ENCODE measurements at regions not wholly inside any gene's neighbourhood (a gene's known extent, or its start where the extent isn't known, plus 50 kb on each side); places are given as distances from the start of the nearest gene placed in this dataset.
A peak's percentile ranks its signal among the peaks of the same experiment; 100 is the strongest.

DNA sequence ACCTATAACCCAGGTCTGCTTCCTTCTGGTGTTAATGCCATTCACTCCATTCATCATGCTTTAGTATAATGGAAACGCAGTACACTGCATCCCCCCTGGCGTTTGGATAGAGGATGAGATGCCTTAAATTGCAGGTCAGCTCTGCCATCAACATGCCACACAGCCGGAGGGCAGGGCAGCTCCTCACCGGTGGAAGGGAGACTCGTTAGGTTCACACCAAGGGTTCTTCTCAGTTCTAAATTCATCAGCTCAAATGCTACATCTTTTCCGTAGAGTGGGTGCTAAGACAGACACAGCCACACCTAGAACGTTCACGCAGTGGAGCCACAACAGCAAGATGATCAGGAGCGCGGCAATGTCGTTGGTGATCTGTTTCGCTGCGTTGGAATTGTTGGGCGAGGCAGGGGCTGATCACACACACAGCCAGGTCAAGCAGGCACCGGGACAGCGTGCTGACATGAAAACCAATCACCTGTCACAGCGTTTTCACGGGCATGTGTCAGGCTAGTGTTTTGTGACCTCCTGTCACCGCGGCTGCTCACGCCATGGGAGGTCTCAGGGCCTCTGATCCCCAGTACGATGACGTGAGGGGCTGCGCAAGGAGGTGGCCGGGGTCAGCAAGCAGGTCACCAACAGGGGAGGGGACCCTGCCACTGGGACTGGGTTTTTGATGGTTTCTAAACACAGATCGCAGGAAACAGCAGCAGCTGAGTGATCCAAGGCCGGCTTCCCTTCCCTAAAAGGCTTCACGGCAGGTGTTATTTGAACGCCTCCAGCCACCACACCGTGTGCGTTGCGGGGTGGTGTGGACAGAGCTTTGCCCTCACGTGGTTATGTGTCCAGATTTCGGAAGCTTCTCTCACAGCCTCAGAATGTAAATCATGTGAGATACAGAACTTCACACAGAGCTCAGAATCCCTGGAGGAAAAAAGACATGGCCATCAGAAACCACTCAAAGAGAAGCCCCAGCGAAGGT lies 94.3 kb upstream of the IRS2 start:
- no peak for DNase-seq

DNA sequence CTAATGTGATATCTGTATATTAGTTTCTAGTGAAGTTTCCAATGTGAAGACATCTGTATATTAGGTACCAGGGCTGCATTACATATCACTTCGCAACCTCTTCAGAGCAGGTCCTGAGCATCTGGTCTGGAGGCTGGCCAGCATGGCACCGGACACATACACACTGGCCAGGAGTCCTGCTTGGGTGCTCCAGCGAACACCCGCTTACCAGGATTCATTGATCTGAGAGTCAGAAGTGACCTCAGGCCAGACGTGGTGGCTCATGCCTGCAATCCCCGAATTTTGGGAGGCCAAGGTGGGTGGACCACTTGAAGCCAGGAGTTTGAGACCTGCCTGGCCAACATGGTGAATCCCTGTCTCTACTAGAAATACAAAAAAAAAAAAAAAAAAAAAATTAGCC lies 93.0 kb upstream of the IRS2 start:
- DNase-seq: no peak

- no peak for DNase-seq
These were observed 91.4 kb upstream of the IRS2 start for GRCh38 chr13:109877809-109878208.

GRCh38 chr13:109875746-109876145 lies 89.4 kb upstream of the IRS2 start:
- no peak for DNase-seq

DNA sequence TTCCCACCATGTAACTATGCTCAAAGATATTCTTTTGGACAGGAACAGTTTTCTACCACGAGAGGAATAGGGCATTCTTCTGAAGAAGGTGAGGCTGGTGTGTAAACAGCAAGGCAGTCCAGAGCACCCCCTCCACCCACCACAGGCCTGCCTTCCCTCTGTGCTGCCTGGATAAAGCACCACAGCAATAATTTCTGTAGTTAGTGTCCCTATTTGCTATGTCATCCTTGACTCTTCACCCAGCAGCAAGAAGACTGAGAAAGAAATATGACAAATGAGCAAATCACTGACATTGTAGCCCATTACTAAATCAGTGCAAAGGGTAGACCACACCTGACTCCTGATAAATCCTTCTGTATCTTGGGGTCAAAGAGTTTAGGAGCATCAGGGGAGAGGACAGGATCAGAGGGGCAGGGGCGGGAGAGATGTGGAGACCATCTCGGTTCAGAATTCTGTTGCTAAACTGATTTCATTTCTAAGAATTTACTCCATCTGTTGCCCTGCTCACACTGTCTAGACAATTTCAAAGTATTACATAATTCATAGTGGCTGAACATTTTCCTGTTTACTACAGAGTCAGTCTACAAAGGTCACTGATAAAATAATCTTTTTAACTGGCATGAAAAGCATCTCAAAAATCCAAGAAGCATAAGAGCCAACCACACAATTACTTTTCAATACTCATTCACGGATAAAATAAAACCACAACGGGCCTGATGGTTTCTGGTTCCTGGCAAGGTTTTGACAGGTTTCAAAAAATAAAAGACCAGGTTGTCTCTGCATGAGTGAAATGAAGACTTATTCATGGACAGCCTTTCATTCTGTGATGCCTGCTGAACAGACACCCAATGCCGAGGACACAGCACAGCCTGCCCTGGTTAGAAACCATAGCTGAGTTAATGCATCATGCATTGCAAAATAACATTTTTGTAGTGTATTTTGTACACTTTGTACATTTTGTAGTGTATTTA lies 88.4 kb upstream of the IRS2 start:
- DNase-seq: no peak

GRCh38 chr13:109873351-109874123 lies 87.2 kb upstream of the IRS2 start:
- DNase-seq: no peak

DNA sequence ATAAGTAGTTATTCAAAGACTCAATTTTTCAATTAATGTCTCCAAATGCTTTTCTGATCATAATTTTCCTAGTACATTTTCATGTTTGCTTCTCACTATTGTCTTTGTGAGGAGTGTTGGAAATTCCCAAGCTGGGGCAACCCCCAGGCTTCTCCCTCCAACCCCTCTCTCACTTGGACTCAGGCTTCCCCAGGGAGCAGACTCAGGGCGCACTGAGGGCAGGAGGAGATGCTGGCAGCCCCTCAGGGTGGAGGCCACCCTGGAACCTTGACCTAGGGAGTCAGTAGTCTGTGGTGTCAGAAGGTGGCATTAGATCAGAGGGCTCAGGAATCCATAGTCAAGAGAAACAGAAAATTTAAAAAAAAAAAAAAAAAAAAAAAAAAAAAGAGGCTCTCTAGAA lies 86.5 kb upstream of the IRS2 start:
- DNase-seq: no peak

- no peak for DNase-seq
These were observed 84.5 kb upstream of the IRS2 start for GRCh38 chr13:109870696-109871370.

DNA sequence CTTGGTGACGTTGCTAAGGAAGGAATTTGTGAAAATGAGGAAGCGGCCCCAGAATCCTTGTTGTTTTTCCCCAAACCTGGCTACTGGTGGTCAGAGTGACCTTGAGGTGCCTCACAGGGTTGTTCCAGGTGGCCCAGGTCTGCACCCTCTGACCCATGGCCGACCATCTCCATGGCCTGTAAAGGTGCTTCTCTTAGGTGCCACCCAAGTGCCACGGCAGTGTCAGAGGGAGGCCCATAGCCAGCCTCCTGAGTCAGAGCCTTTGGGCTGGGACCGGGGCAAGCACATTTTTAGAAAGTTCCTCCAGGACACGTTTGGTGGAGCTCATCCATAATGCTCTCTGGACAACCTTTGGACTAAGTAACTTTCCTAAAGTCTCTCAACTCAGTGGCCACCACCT lies 83.9 kb upstream of the IRS2 start:
- DNase-seq: no peak

- DNase-seq: peak; percentile 5
These were observed 83.2 kb upstream of the IRS2 start for GRCh38 chr13:109869312-109870237.

DNA sequence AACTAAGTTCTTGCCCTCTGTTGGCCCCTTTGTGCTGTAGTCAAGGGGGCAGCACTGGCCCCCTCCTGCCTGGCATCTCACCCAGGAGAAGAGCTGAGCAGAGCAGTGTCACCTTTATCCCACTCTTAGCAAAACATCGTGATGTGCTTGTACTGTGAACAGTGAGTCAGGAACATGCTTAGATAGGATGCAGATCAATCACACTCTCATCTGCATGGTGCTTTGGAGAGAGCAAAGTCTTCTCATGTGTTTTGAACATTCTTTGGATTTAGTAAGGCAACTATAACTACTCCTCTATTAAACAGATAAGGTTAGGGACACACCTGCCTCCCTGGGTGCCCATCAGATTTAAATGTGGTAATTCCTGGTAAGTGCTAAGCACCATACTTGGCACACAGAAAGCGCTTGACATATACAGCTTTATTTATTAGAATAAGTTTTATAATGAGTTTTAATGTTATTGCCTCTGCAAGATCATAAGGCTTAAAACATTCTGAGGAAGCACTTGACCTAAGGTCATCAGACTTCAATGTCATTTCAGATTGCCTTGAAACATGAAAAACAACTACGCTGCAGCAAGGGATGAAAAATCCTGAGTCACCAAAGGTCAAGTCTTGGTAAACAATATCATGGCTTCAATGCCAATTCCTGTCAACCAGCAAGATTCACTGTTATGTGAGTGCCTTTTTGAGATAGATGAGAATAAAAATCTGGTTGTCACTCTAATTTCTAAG lies 82.4 kb upstream of the IRS2 start:
- no peak for DNase-seq

- DNase-seq: no peak
These were observed 81.4 kb upstream of the IRS2 start for GRCh38 chr13:109867766-109868165.

DNA sequence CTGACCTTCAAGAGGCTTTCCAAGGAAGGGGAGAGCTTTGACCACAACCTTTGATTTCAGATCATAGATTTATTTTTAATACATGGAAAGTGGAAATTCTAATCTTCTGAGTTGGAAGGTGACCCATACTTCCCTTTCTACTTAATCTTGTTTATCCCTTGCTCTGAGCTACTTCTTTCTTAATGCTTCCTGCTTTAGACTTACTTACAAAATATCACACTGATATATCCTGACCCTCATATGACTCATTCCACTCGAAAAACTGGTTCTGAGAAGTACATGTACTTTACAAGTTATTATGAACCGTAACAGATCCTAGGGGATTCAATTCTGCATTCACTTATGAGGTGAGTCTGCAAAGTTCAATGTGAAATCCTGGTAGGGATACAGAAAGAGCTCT lies 76.2 kb upstream of the IRS2 start:
- DNase-seq: no peak

GRCh38 chr13:109859898-109860297 lies 73.5 kb upstream of the IRS2 start:
- DNase-seq: no peak

DNA sequence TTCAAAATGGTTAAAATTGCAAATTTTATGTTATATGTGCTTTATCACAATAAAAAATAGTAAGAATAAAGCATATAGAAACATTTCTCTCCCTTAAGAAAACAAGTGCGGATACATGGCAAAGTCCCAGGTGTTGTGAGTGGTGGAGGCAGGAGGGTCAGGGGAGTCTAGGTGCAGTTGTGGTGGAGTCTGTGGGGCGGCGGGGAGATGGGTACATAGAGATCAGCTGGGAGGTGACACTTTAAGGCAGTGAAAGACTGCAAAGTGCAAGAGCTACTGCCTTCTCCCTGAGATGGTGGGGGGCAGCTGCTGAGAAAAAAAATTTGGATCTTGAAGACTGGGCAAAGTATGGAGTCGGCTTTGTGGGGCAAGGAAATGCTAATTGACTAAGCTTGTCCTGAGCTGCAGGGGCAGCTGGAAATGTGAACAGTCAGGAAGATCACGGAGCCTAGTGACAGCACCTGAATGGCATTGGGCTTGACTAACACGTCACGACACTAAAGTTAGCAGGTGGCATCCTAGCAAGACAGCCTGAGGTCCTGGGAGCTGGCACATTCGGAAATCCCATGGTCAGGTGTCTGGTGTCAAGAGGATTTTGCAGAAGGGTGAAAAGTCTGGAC lies 72.9 kb upstream of the IRS2 start:
- no peak for DNase-seq

- DNase-seq: no peak
These were observed 71.9 kb upstream of the IRS2 start for GRCh38 chr13:109858319-109858718.

DNA sequence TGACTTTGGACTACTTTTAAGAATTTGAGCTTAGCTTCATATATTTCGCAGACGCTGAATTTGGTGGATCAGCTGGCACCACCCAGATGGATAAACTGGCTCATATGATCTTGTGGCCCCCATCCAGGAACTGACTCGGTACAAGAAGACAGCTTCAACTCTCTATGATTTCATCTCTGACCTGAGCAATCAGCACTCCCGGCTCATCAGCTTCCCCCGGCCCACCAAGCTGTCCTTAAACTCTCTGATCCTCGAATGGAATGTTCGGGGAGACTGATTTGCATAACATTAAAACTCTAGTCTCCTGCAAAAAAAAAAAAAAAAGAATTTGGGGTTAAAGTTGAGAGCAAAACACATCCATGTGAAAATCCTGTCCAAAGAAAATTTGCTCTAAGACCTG lies 71.4 kb upstream of the IRS2 start:
- DNase-seq: no peak

GRCh38 chr13:109857325-109857724 lies 70.9 kb upstream of the IRS2 start:
- DNase-seq: no peak

- no peak for DNase-seq
These were observed 70.0 kb upstream of the IRS2 start for GRCh38 chr13:109856350-109856749.

DNA sequence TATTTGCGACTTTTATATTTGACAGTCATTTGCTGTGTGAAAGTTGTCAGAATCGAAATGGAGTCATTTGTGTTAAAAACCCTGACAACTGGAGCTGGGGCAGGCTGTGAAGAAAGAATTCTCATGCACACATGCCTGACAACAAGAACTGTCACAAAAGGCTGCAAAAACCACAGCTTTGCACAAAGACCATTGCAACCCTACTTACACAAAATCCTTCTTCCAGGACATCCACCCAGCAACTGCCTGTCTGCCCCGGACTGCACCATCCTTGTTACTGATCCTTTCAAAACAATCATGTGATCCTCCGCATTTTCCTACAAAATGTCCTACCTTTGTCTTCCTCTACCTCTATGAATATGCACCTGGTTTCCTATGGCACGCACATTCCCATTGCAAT lies 66.8 kb upstream of the IRS2 start:
- no peak for DNase-seq
